Endodermal cell (in vitro differentiated cells): ENCODE measurements at regions not wholly inside any gene's neighbourhood (a gene's known extent, or its start where the extent isn't known, plus 50 kb on each side); places are given as distances from the start of the nearest gene placed in this dataset.

Source experiments
- DNase-seq: peaks from one replicate; pipeline ENCODE4 v3.0.0-alpha.2; 2017
- H3K27ac ChIP-seq: 2 replicates; pipeline ENCODE4 v1.5.1; 2013; ENCODE audit warnings: mild to moderate bottlenecking, low read depth, low read length, moderate library complexity
- H3K27me3 ChIP-seq: 2 replicates; pipeline ENCODE4 v1.6.1; 2013; ENCODE audit warnings: mild to moderate bottlenecking, low read length, moderate library complexity; ENCODE audit not compliant: insufficient read depth, control insufficient read depth, poor library complexity, severe bottlenecking
- H3K36me3 ChIP-seq: 2 replicates; pipeline ENCODE4 v1.7.0; 2013; ENCODE audit warnings: mild to moderate bottlenecking, low read length, moderate library complexity; ENCODE audit not compliant: control insufficient read depth, insufficient read depth
- H3K4me1 ChIP-seq: one replicate; pipeline ENCODE4 v1.7.0; 2013; ENCODE audit warnings: low read length; ENCODE audit not compliant: control insufficient read depth, insufficient read depth
- H3K4me3 ChIP-seq: 2 replicates; pipeline ENCODE4 v1.5.1; 2013; ENCODE audit warnings: mild to moderate bottlenecking, low read length, moderate library complexity
- H3K9ac ChIP-seq: 2 replicates; pipeline ENCODE4 v1.6.1; 2013; ENCODE audit warnings: mild to moderate bottlenecking, low read length, moderate library complexity; ENCODE audit not compliant: poor library complexity, severe bottlenecking; ENCODE audit errors: extremely low read depth
- H3K9me3 ChIP-seq: 2 replicates; pipeline ENCODE4 v1.6.1; 2013; ENCODE audit warnings: mild to moderate bottlenecking, low read length, moderate library complexity; ENCODE audit not compliant: control insufficient read depth
- H3K27ac Mint-ChIP-seq: 2 replicates; pipeline ENCODE4 v1.8.0; 2020; ENCODE audit warnings: mixed read lengths
- H3K27me3 Mint-ChIP-seq: 2 replicates; pipeline ENCODE4 v1.8.0; 2021; ENCODE audit warnings: mild to moderate bottlenecking, mixed read lengths; ENCODE audit not compliant: insufficient read depth
- H3K36me3 Mint-ChIP-seq: 2 replicates; pipeline ENCODE4 v1.8.0; 2020; ENCODE audit warnings: low read depth, mixed read lengths
- H3K4me1 Mint-ChIP-seq: 2 replicates; pipeline ENCODE4 v1.8.0; 2020; ENCODE audit warnings: mixed read lengths
- H3K4me3 Mint-ChIP-seq: 2 replicates; pipeline ENCODE4 v1.8.0; 2020; ENCODE audit warnings: mild to moderate bottlenecking, moderate library complexity, mixed read lengths
- H3K9me3 Mint-ChIP-seq: 2 replicates; pipeline ENCODE4 v1.8.0; 2020; ENCODE audit warnings: mild to moderate bottlenecking, mixed read lengths
- CTCF ChIP-seq: fragments of 200-600 bp; sonication (generic); conservative IDR thresholded peaks from 2 replicates; pipeline ENCODE4 v1.5.0; 2021; ENCODE audit warnings: antibody characterized with exemption, mild to moderate bottlenecking
- WGBS, 2 experiments: methylation state at CpG; one replicate each; pipeline versions ENCODE4 v1.1.5 to v1.1.7; 2013; ENCODE audit warnings: missing lambda C conversion rate in 2 of 2, mixed read lengths in 1 of 2; ENCODE audit not compliant: insufficient coverage in 1 of 2, insufficient read length in 1 of 2; 5-methylcytosine and 5-hydroxymethylcytosine counted together

GRCh38 chr3:160108362-160108761 lies 116.9 kb upstream of the C3orf80 start:
- Mint-ChIP-seq H3K4me1 (no peaks in the 10 kb centered on the region), H3K27ac (no peak overlapping the region), H3K36me3 (no peaks in the 10 kb centered on the region), H3K9me3 (no peaks in the 10 kb centered on the region), H3K4me3 (no peak overlapping the region), H3K27me3 (peaks cover 3% of the 10 kb centered on the region)
- no peak for DNase-seq
- no peak overlapping the region for H3K27ac ChIP-seq
- H3K4me1 ChIP-seq = no peaks in the 10 kb centered on the region
- no peak for TF ChIP-seq CTCF
- no peaks in the 10 kb centered on the region for H3K27me3 ChIP-seq
- no peak overlapping the region for H3K4me3 ChIP-seq
- H3K36me3 ChIP-seq = no peaks in the 10 kb centered on the region
- no peak overlapping the region for H3K9ac ChIP-seq
- WGBS, 2 experiments = 89% methylated on average over 4 of the region's 4 CpGs; no CpG with 5 or more reads in 1 of the 2 experiments
- no peaks in the 10 kb centered on the region for H3K9me3 ChIP-seq

GRCh38 chr3:160112481-160112880 lies 112.7 kb upstream of the C3orf80 start:
- Histone ChIP-seq H3K9me3 (no peaks in the 10 kb centered on the region), H3K36me3 (no peaks in the 10 kb centered on the region), H3K27me3 (no peaks in the 10 kb centered on the region), H3K4me3 (no peak overlapping the region), H3K9ac (no peak overlapping the region), H3K4me1 (no peaks in the 10 kb centered on the region), H3K27ac (no peak overlapping the region)
- Mint-ChIP-seq H3K9me3 (no peaks in the 10 kb centered on the region), H3K27me3 (peaks cover 3% of the 10 kb centered on the region), H3K27ac (no peak overlapping the region), H3K4me1 (no peaks in the 10 kb centered on the region), H3K36me3 (no peaks in the 10 kb centered on the region), H3K4me3 (no peak overlapping the region)
- no peak for DNase-seq
- no peak for TF ChIP-seq CTCF
- 82% methylated on average over 1 of the region's 1 CpG; no CpG with 5 or more reads in 1 of the 2 experiments for WGBS, 2 experiments

GRCh38 chr3:160112996-160113395 lies 112.2 kb upstream of the C3orf80 start:
- H3K9ac ChIP-seq = no peak overlapping the region
- Mint-ChIP-seq H3K9me3 (no peaks in the 10 kb centered on the region), H3K36me3 (no peaks in the 10 kb centered on the region), H3K27ac (no peak overlapping the region), H3K27me3 (peaks cover 3% of the 10 kb centered on the region), H3K4me1 (no peaks in the 10 kb centered on the region), H3K4me3 (no peak overlapping the region)
- H3K36me3 ChIP-seq = no peaks in the 10 kb centered on the region
- H3K4me1 ChIP-seq = no peaks in the 10 kb centered on the region
- DNase-seq = no peak
- TF ChIP-seq CTCF = no peak
- H3K27ac ChIP-seq = no peak overlapping the region
- no peaks in the 10 kb centered on the region for H3K9me3 ChIP-seq
- H3K4me3 ChIP-seq = no peak overlapping the region
- no peaks in the 10 kb centered on the region for H3K27me3 ChIP-seq
- 75 to 79% methylated on average over 2 to 4 of the region's 4 CpGs for WGBS, 2 experiments
